PC-3 (cell line): ENCODE measurements at regions not wholly inside any gene's neighbourhood (a gene's known extent, or its start where the extent isn't known, plus 50 kb on each side); places are given as distances from the start of the nearest gene placed in this dataset.

Experiments
- ATAC-seq: fragments of 200-7000 bp; cut with Tn5 transposase; 2 replicates; pipeline ENCODE4 v1.9.1; 2020; ENCODE audit warnings: mild to moderate bottlenecking, moderate library complexity
- BruUV-seq: library from RNA; stranded (reverse); fragments of 400-500 nt; replicated peaks from 2 replicates; lab custom pipeline; 2021; lab: Mats Ljungman, UMichigan
- CTCF ChIA-PET: fragments of 300-600 bp; sonication (Branson Sonifier 250); formaldehyde crosslinking; loops from one replicate; lab custom pipeline; 2022; ENCODE audit warnings: antibody characterized with exemption; lab: Charles Lee
- POLR2A ChIA-PET: fragments of 300-600 bp; sonication (Branson Sonifier 250); formaldehyde crosslinking; loops from one replicate; lab custom pipeline; 2022; ENCODE audit warnings: antibody characterized with exemption; ENCODE audit not compliant: unreplicated experiment; lab: Charles Lee
- DNase-seq: peaks from one replicate; pipeline ENCODE4 v3.0.0-alpha.2; 2015
- H2AFZ ChIP-seq: fragments of 300-600 bp; sonication (generic); 2 replicates; pipeline ENCODE4 v1.6.0; 2016; ENCODE audit warnings: antibody characterized with exemption, low read length
- H3F3A ChIP-seq: fragments of 300-600 bp; sonication (generic); one replicate; pipeline ENCODE4 v1.6.0; 2017; ENCODE audit warnings: antibody characterized with exemption, low read length, control low read depth, mild to moderate bottlenecking; ENCODE audit not compliant: unreplicated experiment
- H3K27ac ChIP-seq: fragments of 300-600 bp; sonication (generic); 2 replicates; pipeline ENCODE4 v1.5.1; 2016; ENCODE audit warnings: mild to moderate bottlenecking, low read length
- H3K27me3 ChIP-seq: fragments of 300-600 bp; sonication (generic); 2 replicates; pipeline ENCODE4 v1.6.1; 2016; ENCODE audit warnings: low read length, mixed read lengths
- H3K36me3 ChIP-seq: fragments of 300-600 bp; sonication (generic); 2 replicates; pipeline ENCODE4 v1.6.1; 2016; ENCODE audit warnings: low read depth, mixed run types, low read length, mixed read lengths
- H3K4me1 ChIP-seq: fragments of 300-600 bp; sonication (generic); 2 replicates; pipeline ENCODE4 v1.5.1; 2016; ENCODE audit warnings: low read length; ENCODE audit not compliant: insufficient read depth
- H3K4me2 ChIP-seq: fragments of 300-600 bp; sonication (generic); 2 replicates; pipeline ENCODE4 v1.6.0; 2016; ENCODE audit warnings: low read length
- H3K4me3 ChIP-seq: fragments of 300-600 bp; sonication (generic); 2 replicates; pipeline ENCODE4 v1.5.1; 2016; ENCODE audit warnings: mild to moderate bottlenecking, low read length, mixed read lengths
- H3K79me2 ChIP-seq: fragments of 300-600 bp; sonication (generic); 2 replicates; pipeline ENCODE4 v1.6.1; 2017; ENCODE audit warnings: low read length, mixed read lengths
- H3K9ac ChIP-seq: fragments of 300-600 bp; sonication (generic); 2 replicates; pipeline ENCODE4 v1.6.0; 2016; ENCODE audit warnings: mild to moderate bottlenecking, low read length
- H3K9me2 ChIP-seq: fragments of 300-600 bp; sonication (generic); replicated peaks from 2 replicates; pipeline ENCODE4 v1.6.1; 2016; ENCODE audit warnings: mixed run types, low read length, mixed read lengths
- H3K9me3 ChIP-seq: fragments of 300-600 bp; sonication (generic); 2 replicates; pipeline ENCODE4 v1.6.1; 2016; ENCODE audit warnings: low read length, mixed read lengths
- H4K20me1 ChIP-seq: fragments of 300-600 bp; sonication (generic); 2 replicates; pipeline ENCODE4 v1.6.1; 2016; ENCODE audit warnings: low read length, mixed read lengths
- EZH2 ChIP-seq: fragments of 300-600 bp; sonication (generic); IDR thresholded peaks from one replicate; pipeline ENCODE4 v1.6.1; 2017; ENCODE audit warnings: antibody characterized with exemption, mild to moderate bottlenecking, low read length; ENCODE audit not compliant: unreplicated experiment
- EZH2phosphoT487 ChIP-seq: fragments of 300-600 bp; sonication (generic); IDR thresholded peaks from 2 replicates; pipeline ENCODE4 v1.6.1; 2018; ENCODE audit warnings: mild to moderate bottlenecking, antibody characterized with exemption, low read length, borderline replicate concordance
- intact Hi-C: fragments of 100-400 bp; cut with micrococcal nuclease; formaldehyde crosslinking; loops from 2 replicates; pipeline ENCODE4 v1.9.0; 2023
- TF ChIP-seq, protein P1 (sequence below): fragments of 300-600 bp; sonication (generic); conservative IDR thresholded peaks from 2 replicates; pipeline ENCODE4 v1.5.1; 2017; ENCODE audit warnings: antibody characterized with exemption, low read depth, mild to moderate bottlenecking, low read length

DNA sequence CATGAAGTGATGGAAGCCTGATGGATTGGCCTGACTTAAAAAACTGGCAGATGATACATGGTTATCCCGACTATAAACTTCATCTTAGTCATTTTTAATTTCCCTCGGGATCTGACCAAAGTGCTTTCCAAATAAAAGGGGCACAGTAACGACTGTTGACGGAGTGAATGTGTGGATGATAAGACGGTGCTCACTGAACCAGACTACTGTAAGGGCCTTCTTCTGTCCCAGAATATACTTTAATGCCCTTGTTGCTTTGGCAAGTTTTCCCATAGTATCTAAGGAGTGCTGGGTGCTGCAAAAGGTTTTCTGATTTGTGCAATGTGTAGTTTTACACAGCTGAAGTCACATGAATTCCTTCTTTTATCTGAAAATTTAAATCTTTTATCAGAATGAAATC lies 373.5 kb downstream of the DSEL start:
- Histone ChIP-seq H3K27me3 (no peaks in the 10 kb centered on the region), H2AFZ (no peak overlapping the region), H3K9ac (no peak overlapping the region), H3K36me3 (no peaks in the 10 kb centered on the region), H3K4me2 (no peak overlapping the region), H3K4me3 (no peak overlapping the region), H3F3A (no peaks in the 10 kb centered on the region), H3K4me1 (0 out of 2 replicates have a peak, but pooled peaks cover 6% of the 10 kb centered on the region), H3K27ac (no peak overlapping the region), H3K79me2 (no peaks in the 10 kb centered on the region), H4K20me1 (no peaks in the 10 kb centered on the region), H3K9me2 (no peaks in the 10 kb centered on the region), H3K9me3 (no peaks in the 10 kb centered on the region)
- TF ChIP-seq EZH2phosphoT487, result no peak
- TF ChIP-seq, protein P1, sequence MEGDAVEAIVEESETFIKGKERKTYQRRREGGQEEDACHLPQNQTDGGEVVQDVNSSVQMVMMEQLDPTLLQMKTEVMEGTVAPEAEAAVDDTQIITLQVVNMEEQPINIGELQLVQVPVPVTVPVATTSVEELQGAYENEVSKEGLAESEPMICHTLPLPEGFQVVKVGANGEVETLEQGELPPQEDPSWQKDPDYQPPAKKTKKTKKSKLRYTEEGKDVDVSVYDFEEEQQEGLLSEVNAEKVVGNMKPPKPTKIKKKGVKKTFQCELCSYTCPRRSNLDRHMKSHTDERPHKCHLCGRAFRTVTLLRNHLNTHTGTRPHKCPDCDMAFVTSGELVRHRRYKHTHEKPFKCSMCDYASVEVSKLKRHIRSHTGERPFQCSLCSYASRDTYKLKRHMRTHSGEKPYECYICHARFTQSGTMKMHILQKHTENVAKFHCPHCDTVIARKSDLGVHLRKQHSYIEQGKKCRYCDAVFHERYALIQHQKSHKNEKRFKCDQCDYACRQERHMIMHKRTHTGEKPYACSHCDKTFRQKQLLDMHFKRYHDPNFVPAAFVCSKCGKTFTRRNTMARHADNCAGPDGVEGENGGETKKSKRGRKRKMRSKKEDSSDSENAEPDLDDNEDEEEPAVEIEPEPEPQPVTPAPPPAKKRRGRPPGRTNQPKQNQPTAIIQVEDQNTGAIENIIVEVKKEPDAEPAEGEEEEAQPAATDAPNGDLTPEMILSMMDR, result no peak
- TF ChIP-seq EZH2, result no peak
- ATAC-seq (peak; percentile 65), DNase-seq (no peak)
- intact Hi-C loops, result no loop called here
- ChIA-PET POLR2A (no interaction called here), CTCF (no interaction called here)
- no TSS peak for BruUV-seq

DNA sequence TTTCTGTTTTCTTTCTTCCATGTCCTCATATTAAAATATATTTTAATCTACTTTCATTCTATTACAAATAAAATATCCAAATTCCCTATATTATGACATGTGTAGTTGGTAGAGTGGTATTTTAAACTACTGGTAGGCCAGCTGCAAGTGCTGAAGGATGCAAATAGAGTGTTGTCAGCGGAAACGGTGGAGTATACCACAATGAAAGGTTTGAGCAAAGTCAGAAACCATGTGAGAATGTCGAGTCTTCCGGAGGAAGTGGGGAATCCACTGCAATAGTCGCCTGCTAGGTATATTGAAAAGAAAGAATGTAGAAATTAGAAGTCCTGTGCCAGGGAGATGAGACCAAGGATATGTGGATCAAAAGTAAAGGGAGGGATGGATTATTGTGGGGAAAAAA lies 373.9 kb downstream of the DSEL start:
- BruUV-seq, result no TSS peak
- POLR2A ChIA-PET, result no interaction called here
- TF ChIP-seq EZH2phosphoT487 (no peak), EZH2 (no peak)
- TF ChIP-seq, protein P1, result no peak
- DNase-seq (no peak), ATAC-seq (no peak)
- no peaks in the 10 kb centered on the region for H3F3A ChIP-seq
- H3K79me2 ChIP-seq, result no peaks in the 10 kb centered on the region
- no peak overlapping the region for H3K9ac ChIP-seq
- no peaks in the 10 kb centered on the region for H3K9me3 ChIP-seq
- H4K20me1 ChIP-seq, result no peaks in the 10 kb centered on the region
- 0 out of 2 replicates have a peak, but pooled peaks cover 6% of the 10 kb centered on the region for H3K4me1 ChIP-seq
- no peak overlapping the region for H2AFZ ChIP-seq
- H3K9me2 ChIP-seq, result no peaks in the 10 kb centered on the region
- H3K27ac ChIP-seq, result no peak overlapping the region
- no peaks in the 10 kb centered on the region for H3K27me3 ChIP-seq
- no peaks in the 10 kb centered on the region for H3K36me3 ChIP-seq
- no peak overlapping the region for H3K4me3 ChIP-seq
- no peak overlapping the region for H3K4me2 ChIP-seq
- CTCF ChIA-PET, result no interaction called here
- intact Hi-C loops, result no loop called here

DNA sequence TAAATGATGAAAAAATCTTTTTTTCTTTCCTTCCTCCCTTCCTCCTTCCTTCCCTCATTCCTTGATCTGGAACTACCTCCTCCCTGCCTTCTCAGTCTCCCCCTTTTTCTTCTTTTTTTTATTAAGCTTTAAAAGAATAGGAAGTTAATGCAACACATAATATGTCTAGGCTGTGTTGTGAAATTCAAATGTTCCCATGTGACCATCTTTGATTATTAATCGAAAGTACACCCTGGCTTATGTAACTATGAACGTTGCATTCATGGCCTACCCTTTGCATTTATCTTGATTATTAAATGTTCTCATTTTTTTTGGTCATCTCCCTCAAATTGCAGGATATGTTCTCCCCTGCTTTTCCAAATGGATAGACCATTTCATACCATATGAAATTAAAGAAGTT lies 376.0 kb downstream of the DSEL start:
- H3F3A ChIP-seq, result no peaks in the 10 kb centered on the region
- ATAC-seq (no peak), DNase-seq (no peak)
- H3K4me1 ChIP-seq, result 0 out of 2 replicates have a peak, but pooled peaks cover 11% of the 10 kb centered on the region
- no peaks in the 10 kb centered on the region for H3K79me2 ChIP-seq
- intact Hi-C loops, result no loop called here
- H3K27ac ChIP-seq, result no peak overlapping the region
- BruUV-seq, result no TSS peak
- H3K27me3 ChIP-seq, result no peaks in the 10 kb centered on the region
- no peaks in the 10 kb centered on the region for H3K36me3 ChIP-seq
- H3K9me2 ChIP-seq, result no peaks in the 10 kb centered on the region
- no peak overlapping the region for H3K4me2 ChIP-seq
- no peaks in the 10 kb centered on the region for H3K9me3 ChIP-seq
- no peak overlapping the region for H2AFZ ChIP-seq
- ChIA-PET POLR2A (no interaction called here), CTCF (no interaction called here)
- no peaks in the 10 kb centered on the region for H4K20me1 ChIP-seq
- no peak overlapping the region for H3K9ac ChIP-seq
- no peak overlapping the region for H3K4me3 ChIP-seq
- TF ChIP-seq, protein P1, result no peak
- TF ChIP-seq EZH2phosphoT487, result no peak
- TF ChIP-seq EZH2, result no peak
